K562 (cell line): ENCODE measurements at regions not wholly inside any gene's neighbourhood (a gene's known extent, or its start where the extent isn't known, plus 50 kb on each side); places are given as distances from the start of the nearest gene placed in this dataset.

ENCODE experiments used
- BRD9 ChIP-seq: fragments of 450-650 bp; IDR thresholded peaks from 2 replicates; pipeline ENCODE4 v1.6.1; 2018; ENCODE audit warnings: low read depth; ENCODE audit not compliant: partially characterized antibody
- GTF2E2 ChIP-seq: fragments of 200-800 bp; sonication (Bioruptor generic); IDR thresholded peaks from 2 replicates; pipeline ENCODE4 v1.6.1; 2016; ENCODE audit warnings: missing genetic modification characterization, missing compliant biosample characterization
- HMG20B ChIP-seq: fragments of 250-450 bp; sonication (Bioruptor Pico); IDR thresholded peaks from 2 replicates; pipeline ENCODE4 v1.5.0; 2021; ENCODE audit warnings: mild to moderate bottlenecking
- MECOM ChIP-seq: fragments of 250-450 bp; sonication (Bioruptor Pico); IDR thresholded peaks from 2 replicates; pipeline ENCODE4 v1.8.0; 2022; ENCODE audit warnings: inconsistent platforms
- NFE2 ChIP-seq: IDR thresholded peaks from 2 replicates; pipeline ENCODE4 v1.6.1; 2014; ENCODE audit warnings: antibody characterized with exemption, low read depth
- RCOR1 ChIP-seq, 2 experiments: IDR thresholded peaks; 2 replicates each; pipeline ENCODE4 v1.6.1; 2012; ENCODE audit warnings: low read depth in 2 of 2, low read length in 2 of 2, borderline replicate concordance in 1 of 2, improper control_type of control experiment in 1 of 2
- SMAD1 ChIP-seq: fragments of 150-350 bp; IDR thresholded peaks from 2 replicates; pipeline ENCODE4 v1.6.1; 2014; ENCODE audit warnings: low read length, low read depth; ENCODE audit not compliant: partially characterized antibody
- TSHZ1 ChIP-seq: fragments of 250-450 bp; sonication (Bioruptor Pico); IDR thresholded peaks from 2 replicates; pipeline ENCODE4 v1.4.0; 2020; ENCODE audit warnings: mild to moderate bottlenecking, moderate library complexity
- TF ChIP-seq, protein P1 (sequence below): sonication (generic); formaldehyde crosslinking; IDR thresholded peaks from 2 replicates; pipeline ENCODE4 v1.8.0; 2023; ENCODE audit warnings: mild to moderate bottlenecking, missing genetic modification reagents

DNA sequence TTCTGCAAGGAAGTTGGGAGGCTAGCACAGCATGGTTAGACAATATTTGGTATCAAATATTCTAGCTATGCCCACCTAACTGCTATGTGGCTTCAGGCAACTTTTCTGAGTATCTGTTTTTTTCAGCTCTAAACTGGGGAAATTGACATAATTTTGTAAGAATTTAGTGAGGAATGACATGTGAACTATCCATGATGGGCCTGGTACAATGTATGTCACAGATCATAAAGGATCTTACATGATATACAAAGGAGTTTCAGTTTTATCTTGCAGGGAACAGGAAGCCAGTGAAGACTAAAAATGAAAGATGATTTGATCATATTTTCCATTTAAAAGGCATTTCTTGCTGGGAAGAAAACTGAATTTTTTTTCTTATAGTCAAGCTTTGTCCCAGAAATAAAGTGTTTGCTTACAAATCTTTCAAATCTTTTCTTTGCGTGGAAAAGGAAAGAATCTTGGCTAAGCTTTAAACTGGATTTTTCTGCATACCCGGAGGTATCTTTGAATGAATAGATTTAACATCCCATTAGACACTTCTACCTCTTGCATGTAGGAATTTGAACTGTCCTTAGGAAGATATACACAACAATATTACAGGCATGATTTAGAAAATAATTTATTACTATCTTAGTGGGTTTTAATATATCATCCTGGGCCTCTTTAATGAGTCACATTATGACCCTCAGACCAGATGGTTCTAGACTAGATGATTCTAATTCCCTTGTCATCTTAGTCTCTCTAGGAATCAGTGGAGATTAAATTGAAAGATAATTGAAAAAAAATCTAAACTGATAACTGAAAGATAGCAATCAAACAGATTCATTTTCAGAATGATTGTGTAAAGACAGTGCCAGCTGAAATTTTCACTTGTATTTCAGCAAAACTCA, 436.0 kb upstream of the THBS1 start (continued):
- TF ChIP-seq GTF2E2 (no peak), RCOR1 (IDR thresholded peaks at IDR 0.05; ENCODE audit: borderline replicate concordance in 1 of 2, low read depth in 2 of 2, low read length in 2 of 2) (no peak), HMG20B (CRISPR knock-in tag) (no peak), MECOM (CRISPR knock-in tag) (no peak), BRD9 (no peak), NFE2 (no peak), TSHZ1 (CRISPR knock-in tag) (no peak), SMAD1 (no peak)
- TF ChIP-seq, protein P1, sequence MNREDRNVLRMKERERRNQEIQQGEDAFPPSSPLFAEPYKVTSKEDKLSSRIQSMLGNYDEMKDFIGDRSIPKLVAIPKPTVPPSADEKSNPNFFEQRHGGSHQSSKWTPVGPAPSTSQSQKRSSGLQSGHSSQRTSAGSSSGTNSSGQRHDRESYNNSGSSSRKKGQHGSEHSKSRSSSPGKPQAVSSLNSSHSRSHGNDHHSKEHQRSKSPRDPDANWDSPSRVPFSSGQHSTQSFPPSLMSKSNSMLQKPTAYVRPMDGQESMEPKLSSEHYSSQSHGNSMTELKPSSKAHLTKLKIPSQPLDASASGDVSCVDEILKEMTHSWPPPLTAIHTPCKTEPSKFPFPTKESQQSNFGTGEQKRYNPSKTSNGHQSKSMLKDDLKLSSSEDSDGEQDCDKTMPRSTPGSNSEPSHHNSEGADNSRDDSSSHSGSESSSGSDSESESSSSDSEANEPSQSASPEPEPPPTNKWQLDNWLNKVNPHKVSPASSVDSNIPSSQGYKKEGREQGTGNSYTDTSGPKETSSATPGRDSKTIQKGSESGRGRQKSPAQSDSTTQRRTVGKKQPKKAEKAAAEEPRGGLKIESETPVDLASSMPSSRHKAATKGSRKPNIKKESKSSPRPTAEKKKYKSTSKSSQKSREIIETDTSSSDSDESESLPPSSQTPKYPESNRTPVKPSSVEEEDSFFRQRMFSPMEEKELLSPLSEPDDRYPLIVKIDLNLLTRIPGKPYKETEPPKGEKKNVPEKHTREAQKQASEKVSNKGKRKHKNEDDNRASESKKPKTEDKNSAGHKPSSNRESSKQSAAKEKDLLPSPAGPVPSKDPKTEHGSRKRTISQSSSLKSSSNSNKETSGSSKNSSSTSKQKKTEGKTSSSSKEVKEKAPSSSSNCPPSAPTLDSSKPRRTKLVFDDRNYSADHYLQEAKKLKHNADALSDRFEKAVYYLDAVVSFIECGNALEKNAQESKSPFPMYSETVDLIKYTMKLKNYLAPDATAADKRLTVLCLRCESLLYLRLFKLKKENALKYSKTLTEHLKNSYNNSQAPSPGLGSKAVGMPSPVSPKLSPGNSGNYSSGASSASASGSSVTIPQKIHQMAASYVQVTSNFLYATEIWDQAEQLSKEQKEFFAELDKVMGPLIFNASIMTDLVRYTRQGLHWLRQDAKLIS (CRISPR knock-in tag) = no peak
